ENCODE measurements at regions not wholly inside any gene's neighbourhood (a gene's known extent, or its start where the extent isn't known, plus 50 kb on each side); places are given as distances from the start of the nearest gene placed in this dataset.
A peak's percentile ranks its signal among the peaks of the same experiment; 100 is the strongest.

- H3K27me3 ChIP-seq (replicated peaks; ENCODE audit: insufficient read depth) = no peaks in the 10 kb centered on the region
- H3K4me3 ChIP-seq = no peak overlapping the region
- H3F3A ChIP-seq (ENCODE audit: insufficient read depth) = peaks cover 64% of the 10 kb centered on the region
- no peak overlapping the region for H3K9ac ChIP-seq
- no peak overlapping the region for H3K4me2 ChIP-seq (ENCODE audit: unreplicated experiment)
- in situ Hi-C loops (cut with MboI) = loop anchor here (25.0 kb wide), 1 partner anchor 373 kb away; no protein-coding TSS in a partner anchor
- TF ChIP-seq EZH2 (IDR thresholded peaks at IDR 0.05; ENCODE audit: insufficient read depth, poor library complexity, severe bottlenecking) = no peak
- TF ChIP-seq EZH2phosphoT487 (IDR thresholded peaks at IDR 0.05; ENCODE audit: insufficient read depth, low read depth) = no peak
- H3K36me3 ChIP-seq (ENCODE audit: low read depth) = no peaks in the 10 kb centered on the region
- peaks cover 69% of the 10 kb centered on the region for H3K4me1 ChIP-seq (ENCODE audit: insufficient read depth)
- no peaks in the 10 kb centered on the region for H3K9me3 ChIP-seq (ENCODE audit: low read depth)
- no peak overlapping the region for H2AFZ ChIP-seq
- no peak for DNase-seq
- no peak overlapping the region for H3K27ac ChIP-seq
- 39 to 40% methylated on average over 3 of the region's 3 CpGs for WGBS, 2 experiments (ENCODE audit: low coverage in 1 of 2, low lambda C conversion rate in 2 of 2, missing lambda C conversion rate in 2 of 2)
- H4K20me1 ChIP-seq (ENCODE audit: insufficient read depth) = no peaks in the 10 kb centered on the region
- no peaks in the 10 kb centered on the region; the same call in none of the 2 replicates for H3K9me2 ChIP-seq (ENCODE audit: insufficient read depth)
- H3K79me2 ChIP-seq (ENCODE audit: insufficient read depth) = no peaks in the 10 kb centered on the region
Measured at GRCh38 chr6:139760128-139760527, 385.7 kb upstream of the CITED2 start.

- DNase-seq = no peak
- Histone ChIP-seq H3K9me3 (ENCODE audit: low read depth) (no peaks in the 10 kb centered on the region), H3K79me2 (ENCODE audit: insufficient read depth) (no peaks in the 10 kb centered on the region), H3K4me3 (no peak overlapping the region), H4K20me1 (ENCODE audit: insufficient read depth) (no peaks in the 10 kb centered on the region), H3K27me3 (replicated peaks; ENCODE audit: insufficient read depth) (no peaks in the 10 kb centered on the region), H3K36me3 (ENCODE audit: low read depth) (no peaks in the 10 kb centered on the region), H2AFZ (no peak overlapping the region), H3K27ac (no peak overlapping the region; the same call in 1 of the 2 replicates), H3F3A (ENCODE audit: insufficient read depth) (peaks cover 67% of the 10 kb centered on the region), H3K9ac (no peak overlapping the region), H3K4me2 (ENCODE audit: unreplicated experiment) (no peak overlapping the region), H3K4me1 (ENCODE audit: insufficient read depth) (peaks cover 71% of the 10 kb centered on the region), H3K9me2 (ENCODE audit: insufficient read depth) (no peaks in the 10 kb centered on the region; the same call in none of the 2 replicates)
- in situ Hi-C loops (cut with MboI) = loop anchor here (25.0 kb wide), 1 partner anchor 372 kb away; no protein-coding TSS in a partner anchor
- WGBS, 2 experiments (ENCODE audit: low coverage in 1 of 2, low lambda C conversion rate in 2 of 2, missing lambda C conversion rate in 2 of 2) = 94 to 98% methylated on average over 2 of the region's 2 CpGs
- TF ChIP-seq EZH2phosphoT487 (IDR thresholded peaks at IDR 0.05; ENCODE audit: insufficient read depth, low read depth) (no peak), EZH2 (IDR thresholded peaks at IDR 0.05; ENCODE audit: insufficient read depth, poor library complexity, severe bottlenecking) (no peak)
Measured at GRCh38 chr6:139759086-139759485, 384.6 kb upstream of the CITED2 start.

- peak overlapping the region; percentile 63 for H3K4me2 ChIP-seq (ENCODE audit: unreplicated experiment)
- no peaks in the 10 kb centered on the region for H3K36me3 ChIP-seq (ENCODE audit: low read depth)
- peaks cover 67% of the 10 kb centered on the region for H3F3A ChIP-seq (ENCODE audit: insufficient read depth)
- peak overlapping the region; percentile 22 for H3K4me3 ChIP-seq
- peak; percentile 40 for DNase-seq
- peak overlapping the region; percentile 17 for H2AFZ ChIP-seq
- H3K9ac ChIP-seq = 0 out of 2 replicates have a peak overlapping the region, but pooled peaks have one; percentile 5
- in situ Hi-C loops (cut with MboI) = loop anchor here (25.0 kb wide), 1 partner anchor 371 kb away; no protein-coding TSS in a partner anchor
- H3K9me2 ChIP-seq (ENCODE audit: insufficient read depth) = no peaks in the 10 kb centered on the region; the same call in none of the 2 replicates
- peaks cover 71% of the 10 kb centered on the region for H3K4me1 ChIP-seq (ENCODE audit: insufficient read depth)
- H3K79me2 ChIP-seq (ENCODE audit: insufficient read depth) = no peaks in the 10 kb centered on the region
- no peaks in the 10 kb centered on the region for H3K9me3 ChIP-seq (ENCODE audit: low read depth)
- no peaks in the 10 kb centered on the region for H3K27me3 ChIP-seq (replicated peaks; ENCODE audit: insufficient read depth)
- peak overlapping the region; percentile 58 for H3K27ac ChIP-seq
- no peaks in the 10 kb centered on the region for H4K20me1 ChIP-seq (ENCODE audit: insufficient read depth)
- 6 to 10% methylated on average over 3 of the region's 3 CpGs for WGBS, 2 experiments (ENCODE audit: low coverage in 1 of 2, low lambda C conversion rate in 2 of 2, missing lambda C conversion rate in 2 of 2)
- TF ChIP-seq EZH2 (IDR thresholded peaks at IDR 0.05; ENCODE audit: insufficient read depth, poor library complexity, severe bottlenecking) (no peak), EZH2phosphoT487 (IDR thresholded peaks at IDR 0.05; ENCODE audit: insufficient read depth, low read depth) (no peak)
Measured at GRCh38 chr6:139758209-139758611, 383.8 kb upstream of the CITED2 start.

GRCh38 chr6:139757784-139758183, 383.3 kb upstream of the CITED2 start:
- H2AFZ ChIP-seq = peak overlapping the region; percentile 17
- peaks cover 67% of the 10 kb centered on the region for H3F3A ChIP-seq (ENCODE audit: insufficient read depth)
- TF ChIP-seq EZH2phosphoT487 (IDR thresholded peaks at IDR 0.05; ENCODE audit: insufficient read depth, low read depth) (no peak), EZH2 (IDR thresholded peaks at IDR 0.05; ENCODE audit: insufficient read depth, poor library complexity, severe bottlenecking) (no peak)
- H3K4me3 ChIP-seq = peak overlapping the region; percentile 22
- WGBS, 2 experiments (ENCODE audit: low coverage in 1 of 2, low lambda C conversion rate in 2 of 2, missing lambda C conversion rate in 2 of 2) = 0 to 3% methylated on average over 1 of the region's 1 CpG
- H3K9ac ChIP-seq = 0 out of 2 replicates have a peak overlapping the region, but pooled peaks have one; percentile 5
- H4K20me1 ChIP-seq (ENCODE audit: insufficient read depth) = no peaks in the 10 kb centered on the region
- no peaks in the 10 kb centered on the region for H3K27me3 ChIP-seq (replicated peaks; ENCODE audit: insufficient read depth)
- in situ Hi-C loops (cut with MboI) = loop anchor here (25.0 kb wide), 1 partner anchor 370 kb away; no protein-coding TSS in a partner anchor
- H3K27ac ChIP-seq = peak overlapping the region; percentile 58
- H3K79me2 ChIP-seq (ENCODE audit: insufficient read depth) = no peaks in the 10 kb centered on the region
- H3K4me1 ChIP-seq (ENCODE audit: insufficient read depth) = peaks cover 71% of the 10 kb centered on the region
- peak overlapping the region; percentile 63 for H3K4me2 ChIP-seq (ENCODE audit: unreplicated experiment)
- H3K36me3 ChIP-seq (ENCODE audit: low read depth) = no peaks in the 10 kb centered on the region
- H3K9me2 ChIP-seq (ENCODE audit: insufficient read depth) = no peaks in the 10 kb centered on the region; the same call in none of the 2 replicates
- no peaks in the 10 kb centered on the region for H3K9me3 ChIP-seq (ENCODE audit: low read depth)
- DNase-seq = peak; percentile 71

All from GM23248 (cell line).